ENCODE measurements at regions not wholly inside any gene's neighbourhood (a gene's known extent, or its start where the extent isn't known, plus 50 kb on each side); places are given as distances from the start of the nearest gene placed in this dataset.

DNA sequence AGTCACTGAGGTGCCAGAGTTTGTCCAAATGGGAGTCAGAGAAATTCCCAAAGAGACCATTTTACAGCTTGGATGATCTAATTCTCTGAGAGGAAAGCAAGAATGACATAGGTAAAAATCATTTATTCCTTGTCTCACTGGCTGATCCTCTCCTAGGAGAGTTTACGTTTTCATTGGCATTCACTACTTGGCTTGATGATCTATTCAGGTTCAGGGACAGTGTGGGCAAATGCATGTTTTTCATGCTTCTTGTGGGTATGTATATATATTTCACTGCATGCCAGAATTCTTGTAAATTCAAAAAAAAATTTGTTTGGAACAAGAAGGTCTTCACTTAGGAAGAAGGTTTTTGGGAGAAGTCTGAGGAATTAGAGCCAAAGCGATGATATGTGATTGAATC is 403.4 kb upstream of the JAG1 start:
- TF ChIP-seq, protein P1, sequence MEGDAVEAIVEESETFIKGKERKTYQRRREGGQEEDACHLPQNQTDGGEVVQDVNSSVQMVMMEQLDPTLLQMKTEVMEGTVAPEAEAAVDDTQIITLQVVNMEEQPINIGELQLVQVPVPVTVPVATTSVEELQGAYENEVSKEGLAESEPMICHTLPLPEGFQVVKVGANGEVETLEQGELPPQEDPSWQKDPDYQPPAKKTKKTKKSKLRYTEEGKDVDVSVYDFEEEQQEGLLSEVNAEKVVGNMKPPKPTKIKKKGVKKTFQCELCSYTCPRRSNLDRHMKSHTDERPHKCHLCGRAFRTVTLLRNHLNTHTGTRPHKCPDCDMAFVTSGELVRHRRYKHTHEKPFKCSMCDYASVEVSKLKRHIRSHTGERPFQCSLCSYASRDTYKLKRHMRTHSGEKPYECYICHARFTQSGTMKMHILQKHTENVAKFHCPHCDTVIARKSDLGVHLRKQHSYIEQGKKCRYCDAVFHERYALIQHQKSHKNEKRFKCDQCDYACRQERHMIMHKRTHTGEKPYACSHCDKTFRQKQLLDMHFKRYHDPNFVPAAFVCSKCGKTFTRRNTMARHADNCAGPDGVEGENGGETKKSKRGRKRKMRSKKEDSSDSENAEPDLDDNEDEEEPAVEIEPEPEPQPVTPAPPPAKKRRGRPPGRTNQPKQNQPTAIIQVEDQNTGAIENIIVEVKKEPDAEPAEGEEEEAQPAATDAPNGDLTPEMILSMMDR (IDR thresholded peaks at IDR 0.05; ENCODE audit: low read depth, low read length, missing control alignments) = no peak
- no peak overlapping the region for H3K4me3 ChIP-seq (ENCODE audit: low read depth, low read length)
- DNase-seq (ENCODE audit: low read depth) = no peak
- in situ Hi-C loops (cut with HindIII; ENCODE audit: low sequenced_read_pairs) = no loop called here

DNA sequence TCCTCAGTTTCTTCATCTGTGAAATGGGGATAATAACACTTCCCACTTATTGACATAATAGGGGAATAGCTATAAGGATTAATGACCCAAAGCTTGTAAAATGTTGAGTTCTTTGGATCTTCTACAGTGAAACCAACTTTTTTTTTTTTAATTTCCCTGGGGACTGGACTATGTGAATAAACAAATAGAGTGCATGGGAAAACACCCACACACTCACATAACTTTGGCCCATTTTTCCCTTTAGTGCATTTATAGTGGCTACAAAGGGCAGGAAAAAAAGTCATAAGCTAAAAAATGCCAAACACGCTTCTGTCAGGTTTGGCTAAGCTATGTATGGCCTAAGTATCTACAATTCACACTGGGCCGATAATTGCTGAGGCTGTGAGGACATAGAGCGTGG is 406.2 kb upstream of the JAG1 start:
- no peak overlapping the region for H3K4me3 ChIP-seq (ENCODE audit: low read depth, low read length)
- TF ChIP-seq, protein P1 (IDR thresholded peaks at IDR 0.05; ENCODE audit: low read depth, low read length, missing control alignments) = no peak
- in situ Hi-C loops (cut with HindIII; ENCODE audit: low sequenced_read_pairs) = no loop called here
- DNase-seq (ENCODE audit: low read depth) = no peak

DNA sequence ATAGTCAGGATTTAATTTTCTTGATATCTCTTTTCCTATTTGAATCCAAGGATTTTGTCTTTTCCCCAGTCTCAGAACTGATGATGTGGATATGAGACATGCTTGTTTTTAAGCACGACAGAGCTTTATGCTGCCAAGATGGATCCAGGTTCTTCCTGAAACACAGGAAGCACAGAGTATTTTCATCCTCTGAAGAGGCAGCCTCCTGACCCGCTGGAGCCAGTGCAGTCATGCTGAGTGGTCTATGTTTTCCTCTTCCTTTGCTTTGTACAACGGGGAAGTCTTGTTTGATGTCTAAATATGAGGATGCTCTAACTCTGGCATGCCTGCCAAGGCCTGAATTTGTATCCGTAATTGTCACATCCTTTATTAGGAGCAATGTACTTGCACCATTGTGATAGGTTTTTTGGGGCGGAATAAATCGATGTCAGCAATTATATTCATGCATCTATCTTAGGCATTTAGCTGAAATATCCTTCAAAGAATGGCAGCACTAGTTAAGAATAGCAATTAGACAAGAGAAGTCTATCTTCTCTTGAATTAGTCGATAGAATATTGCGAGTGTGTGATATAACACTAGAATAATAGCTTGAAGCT is 407.1 kb upstream of the JAG1 start:
- DNase-seq (ENCODE audit: low read depth) = no peak
- no peak overlapping the region for H3K4me3 ChIP-seq (ENCODE audit: low read depth, low read length)
- in situ Hi-C loops (cut with HindIII; ENCODE audit: low sequenced_read_pairs) = no loop called here
- TF ChIP-seq, protein P1 (IDR thresholded peaks at IDR 0.05; ENCODE audit: low read depth, low read length, missing control alignments) = no peak

DNA sequence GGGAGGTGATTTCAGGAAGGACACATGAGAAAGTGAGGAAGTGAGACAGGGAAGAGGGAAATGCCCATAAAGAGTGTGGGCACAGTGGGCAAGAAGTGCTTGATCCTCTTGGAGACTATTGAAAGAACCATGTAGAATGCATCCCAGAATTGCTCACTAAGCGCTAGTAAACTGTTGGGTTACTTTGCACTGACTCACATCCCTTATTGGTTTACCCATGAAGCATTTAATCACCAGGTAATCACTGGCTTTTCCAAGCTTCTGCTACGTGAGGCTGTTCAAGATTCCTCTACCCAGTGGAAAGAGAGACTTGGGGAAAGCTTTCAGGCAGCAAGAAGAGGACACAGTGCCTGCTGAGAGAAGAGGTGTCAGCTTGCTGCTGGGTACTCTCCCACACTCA is 410.0 kb upstream of the JAG1 start:
- no peak overlapping the region for H3K4me3 ChIP-seq (ENCODE audit: low read depth, low read length)
- DNase-seq (ENCODE audit: low read depth) = no peak
- TF ChIP-seq, protein P1 (IDR thresholded peaks at IDR 0.05; ENCODE audit: low read depth, low read length, missing control alignments) = no peak

DNA sequence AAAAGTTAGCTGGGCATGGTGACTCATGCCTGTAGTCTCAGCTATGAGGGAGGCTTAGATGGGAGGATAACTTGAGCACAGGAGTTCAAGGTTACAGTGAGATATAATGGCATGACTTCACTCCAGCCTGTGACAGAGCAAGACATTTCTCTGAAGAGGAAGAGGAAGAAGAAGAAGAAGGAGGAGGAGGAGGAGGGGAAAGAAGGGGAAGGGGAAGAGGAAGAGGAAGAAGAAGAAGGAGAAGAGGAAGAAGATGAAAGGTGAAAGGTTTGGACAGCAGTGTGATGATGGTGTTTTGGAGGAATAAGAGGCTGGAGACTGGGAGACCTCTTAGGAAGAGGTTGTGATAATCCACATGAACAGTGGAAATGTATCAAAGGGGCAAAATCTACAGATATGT is 410.7 kb upstream of the JAG1 start:
- in situ Hi-C loops (cut with HindIII; ENCODE audit: low sequenced_read_pairs) = no loop called here
- TF ChIP-seq, protein P1 (IDR thresholded peaks at IDR 0.05; ENCODE audit: low read depth, low read length, missing control alignments) = no peak
- no peak overlapping the region for H3K4me3 ChIP-seq (ENCODE audit: low read depth, low read length)
- DNase-seq (ENCODE audit: low read depth) = no peak

More for the DNA sequence above, 410.0 kb upstream of the JAG1 start:
- in situ Hi-C loops (cut with HindIII; ENCODE audit: low sequenced_read_pairs) = no loop called here

DNA sequence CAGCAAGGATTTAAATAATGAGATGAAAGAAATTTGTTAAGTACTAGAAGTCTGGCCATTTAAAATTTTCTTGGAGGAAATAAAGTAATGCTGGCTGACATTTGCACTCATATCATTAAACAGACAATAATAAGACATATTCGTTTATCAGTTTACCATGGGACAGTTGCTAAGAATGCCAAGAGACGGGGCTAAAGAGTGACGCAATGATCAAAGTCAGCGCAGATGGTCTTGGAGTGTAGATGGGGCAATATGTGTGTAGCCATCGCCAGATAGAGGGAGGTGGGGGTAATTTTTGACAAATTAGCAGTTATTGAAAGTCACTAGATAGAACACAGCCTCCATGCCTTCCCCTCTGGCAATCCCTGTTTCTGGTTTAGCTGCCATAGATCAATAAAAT is 413.2 kb upstream of the JAG1 start:
- no peak overlapping the region for H3K4me3 ChIP-seq (ENCODE audit: low read depth, low read length)
- in situ Hi-C loops (cut with HindIII; ENCODE audit: low sequenced_read_pairs) = no loop called here
- DNase-seq (ENCODE audit: low read depth) = no peak
- TF ChIP-seq, protein P1 (IDR thresholded peaks at IDR 0.05; ENCODE audit: low read depth, low read length, missing control alignments) = no peak

Measured in astrocyte of the cerebellum (primary cell).